K562 (cell line): ENCODE measurements at regions not wholly inside any gene's neighbourhood (a gene's known extent, or its start where the extent isn't known, plus 50 kb on each side); places are given as distances from the start of the nearest gene placed in this dataset.

Source experiments
- ATAC-seq: fragments of 200-7000 bp; cut with Tn5 transposase; 3 replicates; pipeline ENCODE4 v1.9.1; 2020; ENCODE audit warnings: moderate library complexity
- BruUV-seq: library from RNA; stranded (reverse); fragments of 400-500 nt; replicated peaks from 2 replicates; lab custom pipeline; 2021; lab: Mats Ljungman, UMichigan
- CTCF ChIA-PET: fragments of 300-600 bp; formaldehyde crosslinking; extraction: SDS; loops from one replicate; lab custom pipeline; 2021; ENCODE audit warnings: low intra/inter-chr PET ratio; lab: Yijun Ruan, JAX
- POLR2A ChIA-PET: fragments of 300-600, 350-650 bp; sonication (Branson Sonifier 250); formaldehyde crosslinking; extraction: SDS; loops from one replicate; lab custom pipeline; 2021; ENCODE audit warnings: antibody characterized with exemption, inconsistent platforms; lab: Yijun Ruan, JAX
- DNase-seq, 4 experiments: peaks; one replicate each; pipeline versions ENCODE4 v3.0.0 to v3.0.0-alpha.2; 2011 to 2018; ENCODE audit warnings: low spot score in 3 of 4, mixed read lengths in 3 of 4; ENCODE audit errors: extremely low read depth in 1 of 4
- FAIRE-seq: peaks from 2 replicates; lab custom pipeline; 2011; peaks lifted over from hg19 to GRCh38; lab: Jason Lieb, UNC
- H2AFZ ChIP-seq: 2 replicates; pipeline ENCODE4 v1.6.0; 2011; ENCODE audit warnings: low read depth, low read length, control low read depth, inconsistent platforms
- H3K27ac ChIP-seq: fragments of 200-600 bp; 3 replicates; pipeline ENCODE4 v1.8.0; 2011; ENCODE audit warnings: low read depth, mild to moderate bottlenecking, control low read depth, inconsistent platforms, low read length, moderate library complexity, mixed read lengths; ENCODE audit errors: extremely low read depth
- H3K27me3 ChIP-seq, 2 experiments: fragments of 300-600 bp in 1 of 2; 2 replicates in 1 of 2; 3 replicates in 1 of 2; pipeline versions ENCODE4 v1.6.0 to v1.8.0; 2011; ENCODE audit warnings: inconsistent platforms in 2 of 2, low read length in 2 of 2, mild to moderate bottlenecking in 1 of 2, mixed read lengths in 1 of 2, moderate library complexity in 1 of 2; ENCODE audit not compliant: control insufficient read depth in 2 of 2, insufficient read depth in 2 of 2
- H3K36me3 ChIP-seq: fragments of 300-600 bp; 3 replicates; pipeline ENCODE4 v1.8.0; 2011; ENCODE audit warnings: mild to moderate bottlenecking, low read length, inconsistent platforms; ENCODE audit not compliant: control insufficient read depth, insufficient read depth
- H3K4me1 ChIP-seq, 2 experiments: fragments of 200-600 bp in 1 of 2; replicated peaks in 1 of 2; 2 replicates in 1 of 2; 3 replicates in 1 of 2; pipeline versions ENCODE4 v1.5.1 to v1.8.0; 2011; ENCODE audit warnings: inconsistent platforms in 2 of 2, low read length in 2 of 2, mild to moderate bottlenecking in 1 of 2, mixed read lengths in 1 of 2, moderate library complexity in 1 of 2; ENCODE audit not compliant: control insufficient read depth in 2 of 2, insufficient read depth in 2 of 2
- H3K4me2 ChIP-seq: 2 replicates; pipeline ENCODE4 v1.6.1; 2011; ENCODE audit warnings: low read length, control low read depth, inconsistent platforms, mixed read lengths; ENCODE audit not compliant: insufficient read depth
- H3K4me3 ChIP-seq: fragments of 200-600 bp; sonication (generic), shearing (Covaris generic); 2 replicates; pipeline ENCODE4 v1.5.1; 2016; ENCODE audit warnings: control low read depth, inconsistent platforms
- H3K79me2 ChIP-seq: fragments of 200-600 bp; 3 replicates; pipeline ENCODE4 v1.8.0; 2011; ENCODE audit warnings: low read length, inconsistent platforms; ENCODE audit not compliant: control insufficient read depth, insufficient read depth
- H3K9ac ChIP-seq, 2 experiments: 2 replicates each; pipeline versions ENCODE4 v1.6.0 to v1.6.1; 2011; ENCODE audit warnings: low read depth in 2 of 2, low read length in 2 of 2, control low read depth in 1 of 2, inconsistent platforms in 1 of 2, mild to moderate bottlenecking in 1 of 2, mixed read lengths in 1 of 2; ENCODE audit not compliant: insufficient read depth in 1 of 2
- H3K9me1 ChIP-seq: one replicate; pipeline ENCODE4 v1.6.0; 2011; ENCODE audit warnings: inconsistent platforms, mild to moderate bottlenecking, low read length, moderate library complexity; ENCODE audit not compliant: control insufficient read depth, insufficient read depth
- H3K9me3 ChIP-seq: replicated peaks from 2 replicates; pipeline ENCODE4 v1.5.1; 2011; ENCODE audit warnings: low read depth, low read length, inconsistent platforms; ENCODE audit not compliant: control insufficient read depth, insufficient read depth
- H4K20me1 ChIP-seq: replicated peaks from 2 replicates; pipeline ENCODE4 v1.6.1; 2011; ENCODE audit warnings: low read length, inconsistent platforms, mixed read lengths; ENCODE audit not compliant: control insufficient read depth, insufficient read depth
- SNRNP70 ChIP-seq: fragments of 200-400 bp; formaldehyde crosslinking; optimal IDR thresholded peaks from 2 replicates; pipeline ENCODE3; 2017; ENCODE audit warnings: low read depth, low read length
- WGBS: fragments of 100-300 bp; shearing (Covaris generic); methylation state at CpG from one replicate; pipeline ENCODE4 v1.1.6; 2016; ENCODE audit warnings: low coverage, mixed read lengths; ENCODE audit not compliant: insufficient coverage; ENCODE audit errors: missing lambda C conversion rate; 5-methylcytosine and 5-hydroxymethylcytosine counted together
- in situ Hi-C: fragments of 300-500 bp; cut with MboI; formaldehyde crosslinking; loops from 4 replicates; pipeline ENCODE4 v1.15.0; 2018; ENCODE audit warnings: inconsistent platforms, mixed read lengths
- intact Hi-C: fragments of 100-400 bp; cut with micrococcal nuclease; formaldehyde crosslinking; loops from 2 replicates; pipeline ENCODE4 v1.14.2; 2022
- TF ChIP-seq, protein P1 (sequence below), 2 experiments: fragments of 450-650 bp; formaldehyde crosslinking in 1 of 2; IDR thresholded peaks; 2 replicates each; pipeline versions ENCODE4 v1.4.0 to v1.6.1; 2014 to 2020; ENCODE audit warnings: mild to moderate bottlenecking in 2 of 2, borderline replicate concordance in 1 of 2, low read depth in 1 of 2

DNA sequence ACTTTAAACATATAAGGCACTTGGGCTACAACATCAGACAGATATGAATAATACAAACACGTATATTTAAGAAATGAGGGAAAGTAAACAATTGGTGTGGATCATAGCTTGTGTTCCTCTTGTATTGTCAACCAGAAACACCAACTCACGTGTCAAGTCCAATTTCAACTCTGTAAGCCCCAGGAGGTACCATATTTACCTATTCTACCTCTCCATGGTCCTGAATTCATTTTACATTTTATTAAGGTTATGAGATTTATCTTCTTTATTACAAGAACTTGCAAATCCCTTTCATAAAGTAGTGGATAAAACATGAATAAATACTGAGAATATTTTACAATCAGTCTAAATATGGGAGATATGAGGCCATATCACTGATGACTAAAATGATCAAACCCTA is 501.6 kb downstream of the MAT2B start:
- no peak for DNase-seq
- Histone ChIP-seq H4K20me1 (no peaks in the 10 kb centered on the region), H2AFZ (no peak overlapping the region), H3K27ac (no peak overlapping the region), H3K4me1 (no peaks in the 10 kb centered on the region), H3K27me3 (no peaks in the 10 kb centered on the region), H3K4me2 (no peak overlapping the region), H3K79me2 (no peaks in the 10 kb centered on the region), H3K4me3 (no peak overlapping the region), H3K36me3 (no peaks in the 10 kb centered on the region), H3K9me3 (no peaks in the 10 kb centered on the region), H3K9ac (no peak overlapping the region), H3K9me1 (no peaks in the 10 kb centered on the region)
- in situ Hi-C loops, result no loop called here
- 0% methylated on average over 2 of the region's 2 CpGs for WGBS
- no TSS peak for BruUV-seq
- no peak for ATAC-seq
- FAIRE-seq, result no peak
- POLR2A ChIA-PET, result no interaction called here
- TF ChIP-seq, protein P1, sequence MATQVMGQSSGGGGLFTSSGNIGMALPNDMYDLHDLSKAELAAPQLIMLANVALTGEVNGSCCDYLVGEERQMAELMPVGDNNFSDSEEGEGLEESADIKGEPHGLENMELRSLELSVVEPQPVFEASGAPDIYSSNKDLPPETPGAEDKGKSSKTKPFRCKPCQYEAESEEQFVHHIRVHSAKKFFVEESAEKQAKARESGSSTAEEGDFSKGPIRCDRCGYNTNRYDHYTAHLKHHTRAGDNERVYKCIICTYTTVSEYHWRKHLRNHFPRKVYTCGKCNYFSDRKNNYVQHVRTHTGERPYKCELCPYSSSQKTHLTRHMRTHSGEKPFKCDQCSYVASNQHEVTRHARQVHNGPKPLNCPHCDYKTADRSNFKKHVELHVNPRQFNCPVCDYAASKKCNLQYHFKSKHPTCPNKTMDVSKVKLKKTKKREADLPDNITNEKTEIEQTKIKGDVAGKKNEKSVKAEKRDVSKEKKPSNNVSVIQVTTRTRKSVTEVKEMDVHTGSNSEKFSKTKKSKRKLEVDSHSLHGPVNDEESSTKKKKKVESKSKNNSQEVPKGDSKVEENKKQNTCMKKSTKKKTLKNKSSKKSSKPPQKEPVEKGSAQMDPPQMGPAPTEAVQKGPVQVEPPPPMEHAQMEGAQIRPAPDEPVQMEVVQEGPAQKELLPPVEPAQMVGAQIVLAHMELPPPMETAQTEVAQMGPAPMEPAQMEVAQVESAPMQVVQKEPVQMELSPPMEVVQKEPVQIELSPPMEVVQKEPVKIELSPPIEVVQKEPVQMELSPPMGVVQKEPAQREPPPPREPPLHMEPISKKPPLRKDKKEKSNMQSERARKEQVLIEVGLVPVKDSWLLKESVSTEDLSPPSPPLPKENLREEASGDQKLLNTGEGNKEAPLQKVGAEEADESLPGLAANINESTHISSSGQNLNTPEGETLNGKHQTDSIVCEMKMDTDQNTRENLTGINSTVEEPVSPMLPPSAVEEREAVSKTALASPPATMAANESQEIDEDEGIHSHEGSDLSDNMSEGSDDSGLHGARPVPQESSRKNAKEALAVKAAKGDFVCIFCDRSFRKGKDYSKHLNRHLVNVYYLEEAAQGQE (IDR thresholded peaks at IDR 0.05; ENCODE audit: borderline replicate concordance), result peak; percentile 50
- TF ChIP-seq, protein P1 (CRISPR knock-in tag; IDR thresholded peaks at IDR 0.05; ENCODE audit: low read depth), result no peak
- TF ChIP-seq SNRNP70, result no peak
- CTCF ChIA-PET, result no interaction called here
- intact Hi-C loops, result loop anchor here (5.0 kb wide), 1 partner anchor 445 kb away; no protein-coding TSS in a partner anchor
